ENCODE measurements at regions not wholly inside any gene's neighbourhood (a gene's known extent, or its start where the extent isn't known, plus 50 kb on each side); places are given as distances from the start of the nearest gene placed in this dataset.

DNA sequence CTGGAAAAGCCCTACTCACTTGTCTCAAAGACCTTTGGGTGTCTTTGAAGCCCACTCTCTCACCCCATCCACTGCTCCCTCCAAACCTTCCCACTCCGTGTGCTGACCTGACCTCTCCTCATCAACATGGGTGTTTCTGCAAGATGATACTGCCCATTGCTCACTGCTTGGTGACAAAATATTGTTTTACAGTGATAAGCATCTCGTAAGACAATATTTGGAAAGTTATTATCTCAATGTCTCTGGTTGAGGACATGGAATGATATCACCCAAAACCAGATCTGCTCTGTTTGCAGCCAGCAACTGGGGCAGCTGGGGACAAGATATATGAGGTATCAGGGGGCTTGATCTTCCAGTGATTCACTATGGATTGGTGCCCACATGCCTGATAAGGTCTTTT, 195.8 kb downstream of the SALL1 start:
- DNase-seq (ENCODE audit: low spot score), result no peak

- DNase-seq (ENCODE audit: low spot score), result no peak
Observed at GRCh38 chr16:50954469-50954868, 196.6 kb downstream of the SALL1 start.

DNA sequence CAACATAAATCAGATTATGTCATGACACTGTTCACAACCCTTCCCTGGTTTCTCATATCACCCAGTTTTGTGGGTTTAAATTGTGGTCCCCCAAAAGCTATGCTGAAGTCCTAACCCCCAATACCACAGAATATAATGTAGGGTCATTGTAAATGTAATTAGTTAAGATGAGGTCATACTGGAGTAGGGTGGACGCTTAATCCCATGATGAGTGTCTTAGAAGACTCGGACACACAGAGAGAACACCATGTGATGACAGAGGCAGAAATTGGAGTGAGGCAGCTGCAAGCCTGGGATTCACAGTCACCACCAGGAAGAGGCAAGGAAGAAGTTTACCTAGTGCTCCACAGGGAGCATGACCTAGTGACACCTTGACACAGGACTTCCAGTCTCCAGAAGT, 197.8 kb downstream of the SALL1 start:
- no peak for DNase-seq (ENCODE audit: low spot score)

GRCh38 chr16:50950955-50951354, 200.1 kb downstream of the SALL1 start:
- no peak for DNase-seq (ENCODE audit: low spot score)

DNA sequence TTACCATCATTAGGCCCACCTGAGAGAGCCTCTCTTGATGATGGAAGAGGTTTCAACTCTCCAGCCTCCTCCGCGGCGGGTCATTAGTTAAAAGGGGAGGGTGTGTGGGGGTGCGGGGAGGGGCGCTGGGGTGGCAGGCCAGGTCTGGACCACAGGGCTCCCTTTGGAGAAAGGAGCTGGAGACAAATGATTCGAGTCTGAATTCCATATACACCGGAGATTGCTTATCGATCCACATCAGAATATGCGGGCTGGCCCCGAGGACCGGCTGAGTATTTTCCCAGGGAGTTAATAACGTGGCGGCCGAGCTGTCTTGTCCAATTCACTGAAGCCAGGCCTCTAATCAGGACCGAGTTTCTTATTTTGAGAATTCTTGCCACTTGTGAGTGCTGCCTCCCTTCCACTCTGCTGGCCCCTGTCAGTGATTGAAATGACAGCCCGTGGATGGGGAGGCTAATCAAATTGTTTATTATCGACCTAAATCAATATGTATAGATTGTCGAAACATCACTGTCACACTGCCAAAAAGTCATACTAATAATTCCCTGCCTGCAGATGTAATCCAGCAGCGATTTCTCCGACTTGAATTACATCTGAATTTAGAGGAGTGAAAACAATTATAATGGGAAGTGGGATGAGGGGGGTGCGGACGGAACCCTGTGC, 202.7 kb downstream of the SALL1 start:
- no peak for DNase-seq (ENCODE audit: low spot score)

- no peak for DNase-seq (ENCODE audit: low spot score)
Observed at GRCh38 chr16:50947826-50948225, 203.2 kb downstream of the SALL1 start.

DNA sequence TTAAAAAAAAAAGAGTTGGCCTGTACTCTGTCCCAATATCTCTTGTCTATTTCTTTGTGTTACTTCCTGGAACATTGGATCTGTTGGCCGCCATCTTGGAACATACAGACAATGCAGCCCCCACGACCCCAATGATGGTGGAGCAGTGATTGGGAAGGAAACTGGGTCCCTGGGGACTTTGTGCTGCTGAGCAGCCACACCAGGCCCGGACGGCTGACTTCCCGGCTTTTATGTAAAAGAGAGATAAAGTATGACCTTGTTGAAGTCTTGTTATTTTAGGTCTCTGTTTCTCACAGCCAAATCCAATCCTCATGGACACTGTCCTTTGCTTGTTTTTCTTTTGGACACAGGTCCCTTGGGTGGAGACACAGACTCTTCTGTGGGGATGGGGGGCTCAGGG, 204.5 kb downstream of the SALL1 start:
- no peak for DNase-seq (ENCODE audit: low spot score)

DNA sequence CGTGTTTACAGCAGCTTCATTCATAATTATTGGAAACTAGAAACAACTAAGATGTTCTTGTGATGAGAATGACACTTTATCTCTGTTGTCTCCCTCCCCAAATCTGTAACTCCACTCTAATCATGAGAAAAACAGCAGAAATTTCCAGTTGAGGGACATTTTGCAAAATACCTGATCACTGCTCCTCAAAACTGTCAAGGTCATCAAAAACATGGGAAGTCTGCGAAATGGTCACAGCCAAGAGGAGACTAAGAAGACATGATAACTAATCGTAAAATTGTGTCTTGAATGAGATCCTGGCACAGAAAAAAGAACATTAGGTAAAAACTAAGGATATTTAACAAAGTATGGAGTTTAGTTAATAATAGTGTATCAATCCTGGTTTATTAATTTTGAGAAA, 204.2 kb downstream of the CYLD start:
- no peak for DNase-seq (ENCODE audit: low spot score)

DNA sequence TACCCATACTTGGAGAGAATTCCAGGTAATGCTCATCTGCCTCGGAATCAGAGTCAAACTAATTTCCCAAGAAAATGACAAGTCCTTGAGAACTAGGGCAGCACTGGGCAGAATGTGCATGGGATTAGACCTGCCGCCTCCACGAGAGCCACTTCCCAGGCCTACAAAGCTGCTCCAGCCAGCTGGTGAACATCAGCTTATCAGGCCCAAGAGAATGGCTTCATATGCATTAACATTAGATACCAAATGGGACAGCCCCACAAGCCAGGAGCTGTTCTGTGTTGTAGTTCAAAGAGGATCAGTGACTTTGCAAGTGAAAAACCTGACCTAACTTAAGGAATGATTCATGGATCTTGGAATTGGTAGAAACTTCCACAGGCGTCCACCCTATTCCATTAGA, 203.3 kb downstream of the CYLD start:
- DNase-seq (ENCODE audit: low spot score), result no peak

GRCh38 chr16:50944436-50944835, 202.6 kb downstream of the CYLD start:
- no peak for DNase-seq (ENCODE audit: low spot score)

- DNase-seq (ENCODE audit: low spot score), result no peak
Observed at GRCh38 chr16:50944033-50944432, 202.1 kb downstream of the CYLD start.

GRCh38 chr16:50942143-50942542, 200.3 kb downstream of the CYLD start:
- no peak for DNase-seq (ENCODE audit: low spot score)

DNA sequence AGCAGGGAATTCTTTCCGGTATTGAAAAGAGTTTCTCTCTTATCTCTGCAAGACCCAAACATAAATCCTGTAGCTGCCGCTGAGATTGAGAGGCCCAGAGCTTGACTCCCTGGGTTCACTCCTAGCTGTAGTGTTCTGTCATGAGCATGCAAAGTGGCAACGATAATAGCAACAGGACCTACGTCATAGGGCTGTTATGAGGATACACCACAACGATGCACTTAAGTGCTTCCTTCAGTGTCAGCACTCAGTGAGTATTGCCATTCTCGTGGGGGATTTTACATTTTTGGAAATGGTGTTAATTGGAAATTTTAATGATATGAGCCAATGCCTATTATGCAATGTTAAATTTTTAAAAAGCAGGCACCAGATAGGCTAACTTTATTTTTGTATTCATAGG, 199.8 kb downstream of the CYLD start:
- DNase-seq (ENCODE audit: low spot score), result no peak

GRCh38 chr16:50940275-50940854, 198.5 kb downstream of the CYLD start:
- no peak for DNase-seq (ENCODE audit: low spot score)

- no peak for DNase-seq (ENCODE audit: low spot score)
Observed at GRCh38 chr16:50939356-50939755, 197.5 kb downstream of the CYLD start.

- no peak for DNase-seq (ENCODE audit: low spot score)
Observed at GRCh38 chr16:50938932-50939331, 197.0 kb downstream of the CYLD start.

DNA sequence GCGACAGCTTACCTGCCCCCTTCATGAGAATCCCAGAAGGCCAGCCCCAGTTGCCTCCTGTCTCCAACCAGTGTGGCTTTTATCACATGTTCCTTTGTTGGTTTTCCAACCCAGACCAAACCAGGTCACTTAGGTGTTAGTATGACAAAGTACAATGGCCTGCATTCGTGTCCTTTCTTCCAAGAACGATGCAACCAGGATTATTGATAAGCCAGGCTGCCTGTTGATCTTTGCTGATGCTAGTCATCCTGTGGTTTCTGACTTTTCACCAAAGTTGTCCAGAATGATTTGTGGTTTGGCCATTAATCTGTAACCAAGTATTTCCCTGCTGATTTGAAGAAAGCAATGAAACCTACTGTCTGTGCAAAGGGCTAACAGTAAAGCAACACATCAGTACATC, 191.4 kb downstream of the CYLD start:
- DNase-seq (ENCODE audit: low spot score), result no peak

- DNase-seq (ENCODE audit: low spot score), result no peak
Observed at GRCh38 chr16:50932348-50932935, 190.6 kb downstream of the CYLD start.

GRCh38 chr16:50928065-50928464, 186.2 kb downstream of the CYLD start:
- no peak for DNase-seq (ENCODE audit: low spot score)

DNA sequence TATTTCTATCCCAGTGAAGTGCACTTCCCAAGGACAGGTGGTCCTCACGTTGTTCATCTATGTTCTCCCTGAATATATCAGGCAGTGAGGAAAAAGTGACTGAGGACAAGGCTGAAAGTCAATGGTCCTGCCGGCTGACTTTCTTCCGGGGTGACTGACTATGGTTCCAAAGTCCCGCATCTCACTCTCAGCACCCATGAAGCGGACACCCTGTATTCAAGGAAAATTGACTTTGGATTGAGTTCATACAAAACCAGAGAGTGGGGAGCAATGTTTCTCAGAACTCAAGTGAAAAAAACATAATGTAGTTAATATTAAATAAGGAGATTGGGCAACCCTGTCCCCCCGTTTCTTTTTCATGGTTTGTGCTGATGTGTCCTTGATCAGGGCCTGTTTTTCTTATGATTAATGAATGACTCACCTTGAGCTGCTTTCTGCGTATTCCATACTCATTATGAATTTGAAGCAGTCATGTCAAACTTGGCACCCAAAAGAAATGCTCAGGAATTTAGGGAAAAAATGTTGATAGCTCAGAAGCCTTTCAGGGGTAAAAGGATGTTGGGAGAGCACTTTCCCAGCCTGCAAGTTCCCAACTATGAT, 184.0 kb downstream of the CYLD start:
- no peak for DNase-seq (ENCODE audit: low spot score)

- DNase-seq (ENCODE audit: low spot score), result no peak
Observed at GRCh38 chr16:50924759-50925545, 183.1 kb downstream of the CYLD start.

DNA sequence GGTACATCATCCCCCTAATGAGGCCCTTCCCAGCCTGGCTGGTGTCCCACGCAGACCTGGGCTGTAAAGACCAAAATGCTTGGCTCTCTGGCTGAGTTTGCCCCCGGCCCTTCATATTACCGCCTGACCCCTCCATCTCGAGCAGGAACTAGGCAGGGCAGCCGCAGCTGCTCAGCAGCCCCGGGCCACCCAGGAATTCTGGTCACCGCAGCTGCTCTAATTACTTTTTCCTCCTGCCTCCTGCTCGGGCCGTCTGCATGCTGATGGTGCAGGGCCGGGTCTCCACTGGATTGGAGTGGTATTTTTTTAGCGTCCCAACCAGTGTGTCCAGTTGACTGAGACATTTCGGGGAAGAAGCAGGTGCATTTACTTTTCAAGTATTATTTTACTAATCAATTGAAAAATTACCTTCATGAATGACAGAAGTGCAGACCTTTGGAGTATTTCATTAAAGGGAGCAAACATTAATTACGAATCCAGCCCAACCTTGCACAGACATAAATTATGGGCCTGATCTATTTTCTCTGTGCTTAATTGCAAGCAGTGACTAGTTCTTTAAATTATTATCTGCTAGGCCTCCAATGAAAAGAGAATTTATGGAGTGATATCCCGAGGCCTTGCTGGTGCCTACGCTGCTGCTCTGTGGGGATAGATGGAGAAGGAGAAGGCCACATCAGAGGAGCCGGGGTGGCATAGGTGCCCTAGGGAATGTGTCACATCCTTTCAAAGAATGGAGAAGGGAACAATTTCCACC, 176.2 kb downstream of the CYLD start:
- DNase-seq (ENCODE audit: low spot score), result no peak
